Liver (tissue), 7 donors: ENCODE measurements at regions not wholly inside any gene's neighbourhood (a gene's known extent, or its start where the extent isn't known, plus 50 kb on each side); places are given as distances from the start of the nearest gene placed in this dataset.

Experiments
- DNase-seq: peaks from one replicate; pipeline ENCODE4 v3.0.0-alpha.2; 2017; ENCODE audit warnings: low spot score
- H3K27ac ChIP-seq, 2 donors: one replicate each; pipeline ENCODE4 v1.7.0; 2013; ENCODE audit warnings: inconsistent platforms in 2 of 2, low read length in 2 of 2, control low read depth in 1 of 2, low read depth in 1 of 2, mild to moderate bottlenecking in 1 of 2
- H3K27me3 ChIP-seq, 4 donors: one replicate each; pipeline versions ENCODE4 v1.6.1 to v1.7.0; 2013; ENCODE audit warnings: low read length in 3 of 4, inconsistent platforms in 1 of 4, mild to moderate bottlenecking in 1 of 4, moderate library complexity in 1 of 4; ENCODE audit not compliant: control insufficient read depth in 4 of 4, insufficient read depth in 4 of 4
- H3K36me3 ChIP-seq, 4 donors: one replicate each; pipeline versions ENCODE4 v1.6.1 to v1.7.0; 2013; ENCODE audit warnings: low read length in 3 of 4, mild to moderate bottlenecking in 3 of 4, low read depth in 1 of 4, moderate library complexity in 1 of 4; ENCODE audit not compliant: control insufficient read depth in 4 of 4, insufficient read depth in 3 of 4
- H3K4me1 ChIP-seq, 4 donors: one replicate each; pipeline versions ENCODE4 v1.6.1 to v1.7.0; 2013; ENCODE audit warnings: low read length in 3 of 4, mild to moderate bottlenecking in 3 of 4, moderate library complexity in 1 of 4; ENCODE audit not compliant: control insufficient read depth in 4 of 4, insufficient read depth in 4 of 4
- H3K4me3 ChIP-seq, 3 donors: one replicate each; pipeline versions ENCODE4 v1.6.1 to v1.7.0; 2013; ENCODE audit warnings: low read length in 3 of 3, control low read depth in 1 of 3, low read depth in 1 of 3, mild to moderate bottlenecking in 1 of 3
- H3K9ac ChIP-seq, 2 donors: one replicate each; pipeline ENCODE4 v1.7.0; 2013; ENCODE audit warnings: low read length in 2 of 2, mild to moderate bottlenecking in 2 of 2, moderate library complexity in 2 of 2, control low read depth in 1 of 2, low read depth in 1 of 2
- H3K9me3 ChIP-seq, 4 donors: one replicate each; pipeline versions ENCODE4 v1.6.1 to v1.7.0; 2013; ENCODE audit warnings: low read length in 3 of 4; ENCODE audit not compliant: control insufficient read depth in 4 of 4
- ATF3 ChIP-seq: IDR thresholded peaks from 2 replicates; pipeline ENCODE4 v1.6.1; 2016; ENCODE audit warnings: antibody characterized with exemption
- EGR1 ChIP-seq, 2 donors: IDR thresholded peaks; 2 replicates each; pipeline ENCODE4 v1.6.1; 2016 to 2018; ENCODE audit warnings: antibody characterized with exemption in 2 of 2, low read depth in 2 of 2
- FOXA1 ChIP-seq: IDR thresholded peaks from 2 replicates; pipeline ENCODE4 v1.6.1; 2016; ENCODE audit warnings: antibody characterized with exemption
- FOXA2 ChIP-seq: IDR thresholded peaks from 2 replicates; pipeline ENCODE4 v1.6.1; 2016; ENCODE audit warnings: antibody characterized with exemption
- GABPA ChIP-seq, 2 donors: IDR thresholded peaks in 1 of 2; conservative IDR thresholded peaks in 1 of 2; 2 replicates each; pipeline ENCODE4 v1.6.1; 2016; ENCODE audit warnings: antibody characterized with exemption in 2 of 2, mild to moderate bottlenecking in 1 of 2, moderate library complexity in 1 of 2
- HNF4A ChIP-seq, 2 donors: conservative IDR thresholded peaks; 2 replicates each; pipeline ENCODE4 v1.6.1; 2016; ENCODE audit warnings: antibody characterized with exemption in 2 of 2, mild to moderate bottlenecking in 2 of 2
- HNF4G ChIP-seq: IDR thresholded peaks from 2 replicates; pipeline ENCODE4 v1.6.1; 2016; ENCODE audit warnings: antibody characterized with exemption
- JUND ChIP-seq, 2 donors: IDR thresholded peaks; 2 replicates each; pipeline ENCODE4 v1.6.1; 2016; ENCODE audit warnings: antibody characterized with exemption in 2 of 2
- MAX ChIP-seq: IDR thresholded peaks from 2 replicates; pipeline ENCODE4 v1.6.1; 2016; ENCODE audit warnings: antibody characterized with exemption
- NR2F2 ChIP-seq: IDR thresholded peaks from 2 replicates; pipeline ENCODE4 v1.6.1; 2016; ENCODE audit warnings: antibody characterized with exemption
- RAD21 ChIP-seq, 2 donors: IDR thresholded peaks; 2 replicates each; pipeline ENCODE4 v1.6.1; 2016; ENCODE audit warnings: antibody characterized with exemption in 2 of 2, mild to moderate bottlenecking in 2 of 2
- REST ChIP-seq: IDR thresholded peaks from 2 replicates; pipeline ENCODE4 v1.6.1; 2016; ENCODE audit warnings: antibody characterized with exemption, mild to moderate bottlenecking
- RXRA ChIP-seq, 2 donors: IDR thresholded peaks; 2 replicates each; pipeline ENCODE4 v1.6.1; 2017 to 2018; ENCODE audit warnings: antibody characterized with exemption in 2 of 2, mild to moderate bottlenecking in 1 of 2
- SP1 ChIP-seq: IDR thresholded peaks from 2 replicates; pipeline ENCODE4 v1.6.1; 2018; ENCODE audit warnings: antibody characterized with exemption, mild to moderate bottlenecking
- TAF1 ChIP-seq: conservative IDR thresholded peaks from 2 replicates; pipeline ENCODE4 v1.6.1; 2016; ENCODE audit warnings: antibody characterized with exemption, mild to moderate bottlenecking
- YY1 ChIP-seq: IDR thresholded peaks from 2 replicates; pipeline ENCODE4 v1.6.1; 2016; ENCODE audit warnings: antibody characterized with exemption, mild to moderate bottlenecking
- ZBTB33 ChIP-seq: IDR thresholded peaks from 2 replicates; pipeline ENCODE4 v1.6.1; 2016; ENCODE audit warnings: antibody characterized with exemption
- WGBS: extraction: QIAGEN DNeasy Blood & Tissue Kit; methylation state at CpG from one replicate; pipeline ENCODE4 v1.1.7; 2013; 5-methylcytosine and 5-hydroxymethylcytosine counted together
- donor health status: healthy.
- donor health status: healthy.
- donor health status: healthy.
- donor health status: healthy.

GRCh38 chr21:35416866-35417489 is 367.9 kb upstream of the RUNX1 start:
- no peak overlapping the region for H3K4me3 ChIP-seq
- no peaks in the 10 kb centered on the region for H3K36me3 ChIP-seq
- H3K27ac ChIP-seq, result no peak overlapping the region
- H3K9me3 ChIP-seq, result peaks cover 0 to 4% (median under 1%) of the 10 kb centered on the region in 4 donors
- 73% methylated on average over 8 of the region's 8 CpGs for WGBS
- no peak for DNase-seq
- TF ChIP-seq SP1 (no peak), REST (no peak), TAF1 (no peak), FOXA1 (no peak), NR2F2 (no peak), MAX (no peak), GABPA (IDR thresholded peaks at IDR 0.05 in 1 of 2, conservative IDR thresholded peaks at IDR 0.05 in 1 of 2) (no peak), EGR1 (IDR thresholded peaks at IDR 0.05; ENCODE audit: low read depth in 2 of 2) (no peak), ZBTB33 (no peak)
- peaks cover 0 to 10% (median 2%) of the 10 kb centered on the region in 4 donors for H3K27me3 ChIP-seq
- no peak overlapping the region for H3K9ac ChIP-seq
- no peaks in the 10 kb centered on the region for H3K4me1 ChIP-seq

- 74% methylated on average over 7 of the region's 7 CpGs for WGBS
- H3K4me1 ChIP-seq, result no peaks in the 10 kb centered on the region
- H3K36me3 ChIP-seq, result no peaks in the 10 kb centered on the region
- no peaks in the 10 kb centered on the region for H3K9me3 ChIP-seq
- H3K27ac ChIP-seq, result no peak overlapping the region
- no peak overlapping the region for H3K9ac ChIP-seq
- peaks cover 0 to 10% (median 2%) of the 10 kb centered on the region in 4 donors for H3K27me3 ChIP-seq
- no peak overlapping the region for H3K4me3 ChIP-seq
- no peak for DNase-seq
- TF ChIP-seq FOXA2 (no peak), RXRA (IDR thresholded peaks at IDR 0.05) (no peak), SP1 (no peak), NR2F2 (no peak), HNF4A (conservative IDR thresholded peaks at IDR 0.05) (no peak), ZBTB33 (no peak), TAF1 (no peak), HNF4G (no peak), YY1 (no peak), ATF3 (no peak), JUND (IDR thresholded peaks at IDR 0.05) (no peak), REST (no peak), RAD21 (IDR thresholded peaks at IDR 0.05) (no peak), MAX (no peak), EGR1 (IDR thresholded peaks at IDR 0.05; ENCODE audit: low read depth in 2 of 2) (no peak)
Measured at GRCh38 chr21:35414507-35415139, 365.5 kb upstream of the RUNX1 start.
